ENCODE measurements at regions not wholly inside any gene's neighbourhood (a gene's known extent, or its start where the extent isn't known, plus 50 kb on each side); places are given as distances from the start of the nearest gene placed in this dataset.

DNA sequence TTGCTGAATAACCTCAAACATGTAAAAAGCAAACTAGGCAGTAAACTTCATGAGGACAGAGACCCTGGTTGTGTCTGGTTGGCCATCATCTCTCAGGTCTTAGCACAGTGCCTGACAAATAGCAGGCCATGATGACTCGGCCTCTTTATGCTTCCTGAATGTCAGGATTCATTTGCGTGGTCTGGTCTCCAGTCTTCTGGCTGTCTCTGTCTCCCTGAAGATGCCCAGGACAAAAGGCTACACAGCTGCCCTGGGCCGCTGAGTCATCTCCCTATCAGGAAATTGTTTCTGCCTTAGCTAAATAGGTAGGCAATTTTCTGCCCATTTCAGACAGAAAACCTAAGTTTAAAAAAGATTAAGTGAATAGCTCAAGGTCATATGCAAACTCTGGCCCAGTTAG is 84.1 kb upstream of the FNDC3A start:
- DNase-seq (ENCODE audit: low spot score): no peak

DNA sequence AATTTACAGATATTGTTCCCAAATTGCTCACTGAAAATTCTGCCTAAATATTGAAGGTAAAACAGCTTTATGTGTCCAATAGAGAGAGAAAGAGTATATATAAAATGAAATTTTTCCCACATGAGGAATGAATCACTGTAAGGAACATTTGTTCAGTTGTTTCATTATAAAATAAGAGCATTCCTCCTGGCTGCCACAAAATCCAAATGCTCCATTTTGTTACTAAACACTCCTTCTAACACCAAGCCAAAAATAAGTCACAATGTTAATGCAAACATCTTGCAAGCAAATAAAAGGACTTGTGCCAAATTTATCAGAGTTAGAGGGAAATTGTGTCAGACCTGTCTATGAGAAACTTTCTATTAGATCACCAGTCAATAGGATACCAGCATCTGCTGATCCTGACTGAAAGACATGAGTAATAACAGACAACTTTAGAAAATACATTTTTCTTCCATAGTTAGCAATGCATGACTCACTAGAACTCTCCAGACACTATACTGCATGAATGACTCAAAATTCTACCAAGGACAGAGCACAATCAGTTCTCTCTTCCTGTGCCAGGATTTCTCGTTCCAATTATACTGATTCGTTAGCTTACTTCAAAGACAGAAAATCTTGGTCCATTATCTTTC is 83.5 kb upstream of the FNDC3A start:
- DNase-seq (ENCODE audit: low spot score): no peak

DNA sequence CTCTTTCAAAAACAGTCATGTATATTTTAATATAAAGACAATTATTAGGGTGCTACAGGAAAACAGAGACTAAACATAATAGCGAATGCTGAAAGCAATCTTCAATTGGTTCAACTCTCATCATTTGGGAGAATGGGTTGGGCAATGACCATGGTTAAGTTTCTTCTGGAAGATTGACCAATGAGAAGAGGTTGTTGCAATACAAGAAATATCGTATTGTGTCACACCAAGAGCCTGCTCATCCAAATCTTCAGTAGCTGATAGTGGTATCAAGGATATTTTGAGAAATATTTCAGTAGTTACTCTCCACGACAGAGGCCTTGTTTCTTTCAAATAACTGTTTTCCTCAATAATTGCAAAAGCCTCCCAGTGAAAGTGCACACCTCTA is 83.0 kb upstream of the FNDC3A start:
- no peak for DNase-seq (ENCODE audit: low spot score)

- DNase-seq (ENCODE audit: low spot score): no peak
These were observed 79.4 kb upstream of the FNDC3A start for GRCh38 chr13:48896312-48896711.

GRCh38 chr13:48901781-48902180 is 73.9 kb upstream of the FNDC3A start:
- no peak for DNase-seq (ENCODE audit: low spot score)

DNA sequence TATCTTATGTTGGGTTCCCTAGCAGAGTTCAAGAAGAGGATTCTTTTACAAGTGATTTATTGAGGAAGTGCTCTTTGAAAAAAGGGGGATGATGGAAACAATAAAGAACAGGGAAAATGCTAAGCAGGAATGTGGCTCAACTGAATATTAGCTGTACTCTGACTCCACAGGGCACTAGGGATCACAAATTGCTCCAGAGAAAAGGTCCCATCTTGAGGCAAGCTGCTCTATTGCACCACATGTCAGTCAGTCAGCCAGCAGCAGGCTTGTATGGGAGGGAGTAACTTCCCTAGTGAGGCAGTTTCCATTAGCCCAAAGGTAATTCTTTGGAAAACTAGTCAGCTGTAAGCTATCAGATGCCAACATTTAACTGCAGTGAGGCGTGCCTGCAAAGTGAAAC is 73.3 kb upstream of the FNDC3A start:
- no peak for DNase-seq (ENCODE audit: low spot score)

- DNase-seq (ENCODE audit: low spot score): no peak
These were observed 70.9 kb upstream of the FNDC3A start for GRCh38 chr13:48904668-48905290.

DNA sequence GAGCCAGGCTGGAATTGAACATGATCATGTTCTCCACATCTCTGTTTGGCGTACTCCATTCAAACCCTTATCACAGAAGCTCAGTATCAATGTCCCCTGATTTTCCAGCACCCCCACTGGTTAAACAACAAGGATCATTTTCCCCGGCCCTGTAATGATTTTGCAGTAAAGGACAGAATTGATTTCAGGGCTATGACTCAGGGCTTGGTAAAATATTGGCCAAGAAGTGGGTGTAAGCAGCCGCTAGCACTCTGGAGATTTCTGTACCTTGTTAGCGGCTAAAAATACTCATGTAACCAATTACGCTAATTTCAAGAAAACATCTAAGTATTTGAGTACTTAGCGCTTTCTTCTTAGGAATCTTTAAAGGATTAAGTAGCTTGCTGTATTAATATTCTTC is 69.5 kb upstream of the FNDC3A start:
- no peak for DNase-seq (ENCODE audit: low spot score)

DNA sequence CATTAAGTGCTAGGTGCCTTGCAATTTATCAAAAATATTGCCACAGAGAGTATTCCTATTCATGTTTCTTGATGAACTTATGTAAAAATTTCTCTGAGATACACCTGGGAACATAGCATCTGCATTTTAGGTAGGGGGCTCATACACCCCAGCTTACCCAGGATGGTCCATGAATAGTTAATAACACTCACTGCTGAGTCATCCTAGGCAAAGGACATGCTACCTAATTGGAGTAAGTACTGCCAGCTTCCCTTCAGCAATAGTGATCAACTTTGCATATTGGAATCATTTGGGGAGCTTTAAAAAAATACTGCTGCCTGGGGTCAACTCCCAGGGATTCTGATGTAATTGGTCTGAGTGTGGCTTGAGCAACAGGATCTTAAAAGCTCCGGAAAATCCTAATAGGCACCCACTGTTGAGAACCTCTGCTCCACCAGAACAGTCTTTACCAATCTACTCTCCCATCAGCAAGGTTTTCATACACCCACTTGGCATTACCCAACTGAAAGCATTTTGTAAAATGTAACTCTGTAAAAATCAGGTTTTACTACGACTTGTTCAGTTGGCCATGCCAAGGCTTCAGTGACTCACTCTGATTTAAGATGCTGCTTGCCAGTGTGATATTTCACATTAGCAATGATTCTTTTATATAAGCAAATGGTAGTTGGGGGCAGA is 67.2 kb upstream of the FNDC3A start:
- no peak for DNase-seq (ENCODE audit: low spot score)

DNA sequence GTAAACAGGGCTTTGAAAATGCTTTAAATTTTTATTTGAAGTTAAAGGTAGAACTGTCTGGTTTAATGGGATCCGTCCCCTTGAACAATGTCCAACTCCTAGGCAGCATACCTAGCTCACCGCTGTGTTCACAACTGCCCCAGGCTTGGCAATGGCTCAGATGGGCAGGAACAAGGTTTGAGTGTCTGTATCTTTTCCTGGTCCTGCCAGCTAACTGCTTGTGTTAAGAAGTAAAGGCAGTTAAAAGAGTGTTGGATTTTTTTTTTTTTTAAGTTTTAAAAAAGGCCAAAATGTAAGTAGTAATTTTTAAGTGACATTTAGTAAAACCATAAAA is 66.7 kb upstream of the FNDC3A start:
- no peak for DNase-seq (ENCODE audit: low spot score)

DNA sequence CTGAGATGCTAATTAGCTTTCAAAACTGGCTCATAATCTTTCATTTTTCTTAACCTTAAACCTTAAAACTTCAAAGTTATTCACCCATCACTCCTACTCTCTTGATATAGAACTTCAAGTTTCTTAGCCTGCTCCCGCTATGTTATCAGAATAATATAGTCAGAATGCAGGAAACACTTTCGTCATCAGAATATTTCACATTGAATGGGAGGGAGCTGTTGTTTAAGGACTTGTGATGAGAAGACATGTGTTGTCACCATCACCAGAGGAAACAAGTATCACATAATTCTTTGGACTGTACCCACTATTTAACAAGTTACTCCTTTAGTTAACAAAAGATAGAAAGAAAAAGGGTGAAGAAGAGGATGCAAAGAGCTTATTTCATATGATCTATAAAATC is 65.0 kb upstream of the FNDC3A start:
- DNase-seq (ENCODE audit: low spot score): no peak

DNA sequence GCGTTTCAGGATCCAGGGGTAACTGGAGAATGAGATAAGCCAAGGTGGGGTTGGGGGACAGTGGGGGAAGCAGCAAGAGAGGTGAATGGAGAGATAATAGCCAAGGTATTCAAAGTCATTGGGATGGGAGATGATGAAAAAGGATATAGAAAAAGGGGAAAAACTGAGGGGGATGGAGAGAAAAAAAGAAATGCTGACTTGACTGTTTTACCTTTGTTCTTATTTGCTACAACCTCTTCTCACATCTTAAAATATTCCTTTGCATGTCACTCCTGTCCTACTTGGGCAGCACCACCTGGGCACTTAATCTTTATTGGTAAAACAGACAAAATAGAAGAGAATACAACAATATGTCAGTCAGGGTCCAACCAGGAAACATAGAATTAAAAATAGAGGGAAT is 56.0 kb upstream of the FNDC3A start:
- no peak for DNase-seq (ENCODE audit: low spot score)

DNA sequence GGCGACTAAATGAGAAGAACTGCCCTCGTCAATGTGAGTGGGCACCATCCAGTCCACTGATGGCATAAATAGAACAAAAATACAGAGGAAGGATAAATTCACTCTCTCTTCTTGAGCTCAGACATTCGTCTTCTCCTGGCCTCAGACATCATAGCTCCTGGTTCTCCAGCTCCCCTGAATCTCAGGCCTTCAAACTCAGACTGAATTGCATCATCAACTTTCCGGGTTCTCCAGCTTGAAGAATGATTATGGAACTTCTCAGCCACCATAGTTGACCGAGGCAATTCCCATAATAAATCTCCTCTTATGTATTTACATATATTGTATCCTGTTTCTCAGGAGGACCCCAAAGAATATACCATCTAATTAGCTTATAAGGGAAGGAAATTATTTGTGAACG is 55.0 kb upstream of the FNDC3A start:
- no peak for DNase-seq (ENCODE audit: low spot score)

GRCh38 chr13:48923376-48923775 is 52.3 kb upstream of the FNDC3A start:
- DNase-seq (ENCODE audit: low spot score): no peak

- no peak for DNase-seq (ENCODE audit: low spot score)
These were observed 50.7 kb upstream of the FNDC3A start for GRCh38 chr13:48925001-48925400.
